ENCODE measurements at regions not wholly inside any gene's neighbourhood (a gene's known extent, or its start where the extent isn't known, plus 50 kb on each side); places are given as distances from the start of the nearest gene placed in this dataset.
"Not testable (repeated sequence)": the region's sequence is repeated elsewhere in the genome, so short reads cannot be mapped to it uniquely, and the experiment has no call there.

DNA sequence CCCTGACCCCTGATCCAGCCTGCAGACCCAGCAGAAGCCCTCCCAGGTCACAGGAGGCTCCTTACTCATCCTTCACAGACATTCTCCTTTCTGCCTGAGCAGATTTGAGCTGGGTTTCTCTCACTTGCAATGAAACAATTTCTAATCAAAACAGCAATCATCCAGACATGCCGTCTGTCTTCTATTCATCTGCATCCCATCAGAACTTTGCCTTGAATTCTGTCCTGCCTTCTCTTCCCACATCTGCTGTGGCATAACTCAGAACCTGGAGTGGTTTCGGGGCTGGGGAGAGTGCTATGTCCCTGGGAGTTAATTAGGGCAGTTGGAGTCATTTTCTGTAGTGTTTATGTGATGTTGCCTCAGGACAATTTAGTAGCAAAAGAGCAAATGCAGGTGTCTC lies 278.6 kb downstream of the CBLN1 start:
- DNase-seq (ENCODE audit: low read depth, low spot score): no peak

DNA sequence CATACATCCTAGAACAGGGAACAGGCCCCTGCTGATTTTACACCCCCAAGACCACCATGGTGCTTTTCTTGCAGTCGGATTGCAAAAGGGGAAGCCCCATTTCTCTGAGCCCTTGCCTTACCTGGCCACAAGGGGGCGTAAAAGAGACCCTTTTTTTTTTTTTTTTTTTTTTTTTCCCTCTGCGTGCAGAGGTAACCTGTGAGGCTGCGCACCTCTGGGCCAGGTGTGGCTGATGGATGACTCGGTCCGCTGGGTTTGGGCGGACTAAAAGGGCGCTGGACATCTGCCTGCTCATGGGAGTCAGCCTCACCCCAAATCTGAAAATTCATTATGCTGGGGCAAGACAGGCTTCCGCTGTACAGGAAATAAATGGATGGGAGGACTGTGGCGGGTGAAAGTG lies 281.0 kb downstream of the CBLN1 start:
- no peak for DNase-seq (ENCODE audit: low read depth, low spot score)

DNA sequence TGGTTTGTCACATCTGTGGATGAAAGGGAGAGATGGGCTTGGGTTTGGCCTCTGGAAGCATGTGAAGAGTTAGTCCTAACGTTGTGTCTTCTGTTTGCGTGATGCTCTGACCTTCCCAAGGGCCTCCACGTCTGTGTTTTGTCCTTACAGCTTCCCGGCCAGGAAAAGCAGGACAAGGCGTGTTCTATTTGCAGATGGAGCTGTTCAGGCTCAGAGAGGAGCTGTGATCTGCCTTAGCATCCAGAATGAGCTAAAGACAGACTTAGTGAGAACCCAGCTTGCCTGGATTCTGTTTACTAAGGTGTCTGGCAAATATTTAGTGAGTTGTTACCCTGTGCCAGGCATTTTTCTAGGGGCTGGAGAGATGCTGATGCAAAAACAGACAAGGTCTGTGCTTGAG lies 282.1 kb downstream of the CBLN1 start:
- no peak for DNase-seq (ENCODE audit: low read depth, low spot score)

GRCh38 chr16:48999044-48999443 lies 282.6 kb downstream of the CBLN1 start:
- DNase-seq (ENCODE audit: low read depth, low spot score): no peak

DNA sequence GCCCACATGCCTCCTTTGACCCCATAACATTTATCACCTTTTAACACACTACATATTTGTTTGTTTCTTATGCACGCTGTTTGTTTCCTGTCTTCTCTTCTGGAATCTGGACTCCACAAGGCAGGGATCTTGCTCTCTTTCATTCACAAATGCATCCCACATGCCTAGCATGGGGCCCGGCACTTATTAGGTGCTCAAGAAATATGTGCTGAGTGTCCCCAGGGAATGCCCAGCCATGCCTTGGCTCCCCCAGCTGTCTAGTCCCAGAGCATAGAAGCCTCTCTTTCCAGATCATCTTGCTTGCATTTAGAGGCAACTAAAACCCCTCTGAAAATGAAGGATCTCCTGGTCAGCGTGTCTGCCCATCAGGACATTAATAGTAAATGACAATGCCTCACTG lies 283.7 kb downstream of the CBLN1 start:
- no peak for DNase-seq (ENCODE audit: low read depth, low spot score)

- no peak for DNase-seq (ENCODE audit: low read depth, low spot score)
These were observed 284.5 kb downstream of the CBLN1 start for GRCh38 chr16:48997081-48997615.

GRCh38 chr16:48978501-48978900 lies 303.1 kb downstream of the CBLN1 start:
- no peak for DNase-seq (ENCODE audit: low read depth, low spot score)

GRCh38 chr16:48972236-48972635 lies 309.4 kb downstream of the CBLN1 start:
- DNase-seq (ENCODE audit: low read depth, low spot score): no peak

GRCh38 chr16:48971571-48972077 lies 310.0 kb downstream of the CBLN1 start:
- DNase-seq (ENCODE audit: low read depth, low spot score): no peak

DNA sequence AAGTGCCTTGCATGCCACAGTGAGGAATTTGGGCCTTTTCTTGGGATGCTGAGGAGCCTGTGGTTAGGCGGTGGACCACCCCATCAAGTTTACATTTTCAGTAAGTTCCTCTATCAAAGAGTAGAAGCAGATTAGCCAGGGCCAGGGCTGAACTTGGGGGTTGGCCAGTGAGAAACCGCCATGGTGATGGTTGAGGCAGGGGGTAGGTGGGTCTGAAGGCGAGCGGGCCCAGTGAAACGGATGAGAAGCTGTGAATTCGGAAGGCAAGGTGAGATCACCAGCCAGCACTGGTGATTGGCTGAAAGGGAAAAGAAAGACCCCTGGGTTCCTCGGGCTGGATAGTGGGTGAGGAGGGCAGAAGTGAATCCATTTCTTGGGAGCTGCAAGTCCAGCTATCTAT lies 311.4 kb downstream of the CBLN1 start:
- no peak for DNase-seq (ENCODE audit: low read depth, low spot score)

DNA sequence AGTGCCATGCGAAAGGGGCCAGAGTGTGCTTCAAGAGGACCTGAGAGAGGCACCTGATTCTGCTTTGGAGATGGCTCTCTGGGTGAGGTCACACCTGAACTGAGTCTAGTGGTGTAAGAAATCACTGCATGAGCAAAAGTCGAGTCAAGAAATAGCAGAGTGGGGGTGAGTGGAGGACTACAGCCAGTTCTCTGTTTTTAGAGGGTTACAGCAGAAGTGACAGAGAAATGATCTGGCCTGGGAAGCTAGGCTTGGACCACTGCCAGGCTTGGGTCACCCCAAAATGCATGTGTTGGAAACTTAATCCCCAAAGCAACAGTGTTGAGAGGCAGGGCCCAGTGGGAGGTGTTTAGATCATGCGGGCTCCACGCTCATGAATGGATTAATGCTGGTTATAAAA lies 312.0 kb downstream of the CBLN1 start:
- no peak for DNase-seq (ENCODE audit: low read depth, low spot score)

DNA sequence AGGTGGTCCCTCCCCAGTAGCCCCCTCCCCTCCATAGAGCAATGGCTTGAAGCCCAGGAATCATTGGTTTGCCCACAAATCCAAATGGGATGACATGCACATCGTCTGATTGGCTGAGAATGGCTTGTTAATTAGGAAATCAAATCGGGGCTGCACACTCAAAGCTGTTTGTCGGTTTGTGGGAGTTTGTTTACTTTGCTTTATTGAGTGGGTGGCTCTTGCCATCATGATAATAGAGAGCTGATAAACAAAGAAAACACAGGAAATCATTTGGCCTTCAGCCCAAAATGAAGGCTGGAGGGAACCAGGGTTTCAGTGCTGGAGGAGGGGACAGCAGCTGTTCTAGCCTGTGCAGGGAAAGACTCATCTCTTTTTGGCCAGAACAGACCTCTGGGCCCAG lies 316.3 kb downstream of the CBLN1 start:
- no peak for DNase-seq (ENCODE audit: low read depth, low spot score)

DNA sequence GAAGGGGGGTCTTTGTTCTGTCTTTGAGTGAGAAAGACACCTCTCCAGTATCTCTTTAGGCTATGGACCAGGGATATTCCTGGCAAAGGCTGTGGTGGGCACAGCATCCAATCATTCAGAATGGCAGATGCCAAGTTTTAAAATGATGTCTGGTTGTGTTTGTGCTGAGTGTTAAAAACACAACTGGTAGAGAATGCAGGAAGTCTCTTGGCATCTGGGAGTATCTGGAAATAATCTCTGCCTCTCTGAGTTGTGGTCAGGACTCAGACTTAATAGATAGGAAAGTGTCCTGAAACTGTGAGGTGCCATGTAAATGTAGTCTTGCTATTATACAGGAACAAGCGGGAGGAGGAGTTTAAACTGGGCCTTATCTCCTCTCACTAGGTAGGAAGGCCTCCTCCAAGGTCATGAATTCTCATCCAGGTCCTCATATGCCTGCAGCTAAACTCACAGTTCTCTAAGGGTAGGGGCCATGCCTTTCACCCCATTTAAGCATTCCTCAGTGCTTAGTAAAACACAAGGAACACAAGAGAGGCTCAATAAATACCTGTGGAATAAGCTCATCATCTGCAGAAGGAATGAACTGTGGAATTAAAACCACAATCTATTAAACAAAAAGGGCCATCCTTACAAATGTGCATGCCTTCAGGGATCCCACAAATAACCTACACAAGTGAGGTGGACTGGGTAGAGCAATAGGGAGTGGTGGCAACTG lies 317.6 kb downstream of the CBLN1 start:
- no peak for DNase-seq (ENCODE audit: low read depth, low spot score)

DNA sequence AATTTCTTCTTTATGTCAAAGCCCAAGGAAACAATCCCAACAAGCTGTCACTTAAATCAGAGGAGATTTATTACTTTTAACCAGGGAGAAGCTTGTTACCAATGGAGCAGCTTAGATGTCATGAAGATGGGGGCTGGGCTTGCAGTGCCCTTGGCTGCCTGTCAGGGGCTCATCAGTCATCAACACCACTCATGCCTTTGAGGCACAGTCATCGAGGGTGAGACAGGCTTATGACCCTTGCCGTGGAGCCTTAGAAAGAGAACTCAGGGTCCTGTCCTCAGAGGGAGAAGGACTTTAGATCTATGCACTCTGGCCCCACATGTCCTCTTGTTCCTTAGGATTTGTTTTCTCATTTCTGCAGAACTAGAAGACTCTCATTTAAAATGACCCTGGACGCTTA lies 318.3 kb downstream of the CBLN1 start:
- no peak for DNase-seq (ENCODE audit: low read depth, low spot score)

- DNase-seq (ENCODE audit: low read depth, low spot score): no peak
These were observed 320.1 kb downstream of the CBLN1 start for GRCh38 chr16:48961546-48961945.

DNA sequence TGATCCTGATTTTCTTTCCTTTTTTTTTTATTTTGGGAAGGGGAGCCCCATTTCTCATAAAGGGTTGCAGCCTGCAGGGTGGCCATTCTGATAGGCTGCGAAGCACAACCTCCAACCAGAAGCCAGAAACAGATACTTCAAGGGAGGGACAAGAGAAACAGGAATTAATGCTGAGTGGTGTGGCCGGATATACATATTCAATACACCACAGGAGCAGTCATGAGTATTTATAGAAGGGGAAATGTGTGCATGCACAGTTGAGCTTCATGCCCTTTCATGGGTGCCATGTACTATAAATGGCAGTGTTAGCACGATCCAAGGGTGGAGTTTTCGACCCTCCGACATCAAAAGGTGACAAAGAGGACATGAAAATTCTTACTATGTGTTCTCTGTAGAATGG lies 320.8 kb downstream of the CBLN1 start:
- no peak for DNase-seq (ENCODE audit: low read depth, low spot score)

GRCh38 chr16:48959747-48960146 lies 321.9 kb downstream of the CBLN1 start:
- DNase-seq (ENCODE audit: low read depth, low spot score): no peak

GRCh38 chr16:48959204-48959603 lies 322.4 kb downstream of the CBLN1 start:
- no peak for DNase-seq (ENCODE audit: low read depth, low spot score)

GRCh38 chr16:48958681-48959080 lies 323.0 kb downstream of the CBLN1 start:
- DNase-seq (ENCODE audit: low read depth, low spot score): no peak

DNA sequence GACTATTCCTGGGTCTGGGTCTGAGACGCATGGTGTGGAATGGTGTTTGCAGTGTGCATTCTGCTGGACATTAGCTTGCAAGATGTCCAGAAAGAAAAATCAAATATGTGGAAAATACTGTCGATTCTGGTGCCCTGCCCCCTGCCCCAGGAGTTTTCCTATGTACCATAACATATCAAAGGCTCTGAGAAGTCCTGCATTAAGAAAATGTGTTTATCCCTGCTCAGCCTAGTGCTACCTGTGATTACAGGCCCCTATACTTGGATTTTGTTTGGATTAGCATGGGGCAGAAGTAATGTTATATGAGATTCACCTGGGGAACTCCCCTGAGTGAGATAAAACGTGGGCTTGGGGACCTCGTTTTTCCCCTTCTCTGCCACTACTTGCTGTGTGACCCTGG lies 325.0 kb downstream of the CBLN1 start:
- DNase-seq (ENCODE audit: low read depth, low spot score): no peak

- no peak for DNase-seq (ENCODE audit: low read depth, low spot score)
These were observed 325.8 kb downstream of the CBLN1 start for GRCh38 chr16:48955837-48956236.

GRCh38 chr16:48951621-48952125 lies 330.0 kb downstream of the CBLN1 start:
- DNase-seq (ENCODE audit: low read depth, low spot score): not testable (repeated sequence)

GRCh38 chr16:48950184-48950583 lies 331.5 kb downstream of the CBLN1 start:
- DNase-seq (ENCODE audit: low read depth, low spot score): no peak

Measured in brain pericyte (primary cell).